H9 (cell line): ENCODE measurements at regions not wholly inside any gene's neighbourhood (a gene's known extent, or its start where the extent isn't known, plus 50 kb on each side); places are given as distances from the start of the nearest gene placed in this dataset.

Source experiments
- DNase-seq: peaks from one replicate; pipeline ENCODE4 v3.0.0-alpha.2; 2017
- H2AFZ ChIP-seq: one replicate; pipeline ENCODE4 v1.6.1; 2013; ENCODE audit warnings: mild to moderate bottlenecking, low read length, control low read depth, moderate library complexity
- H2AK5ac ChIP-seq: 2 replicates; pipeline ENCODE4 v1.6.1; 2013; ENCODE audit warnings: low read length, control low read depth, mixed read lengths; ENCODE audit not compliant: insufficient read length
- H2BK120ac ChIP-seq: one replicate; pipeline ENCODE4 v1.6.1; 2013; ENCODE audit warnings: low read depth, mild to moderate bottlenecking, low read length, control low read depth, inconsistent platforms; ENCODE audit not compliant: poor library complexity, severe bottlenecking
- H2BK12ac ChIP-seq: 2 replicates; pipeline ENCODE4 v1.6.1; 2013; ENCODE audit warnings: low read length, control low read depth, mixed read lengths, low read depth; ENCODE audit not compliant: insufficient read length
- H2BK15ac ChIP-seq: 2 replicates; pipeline ENCODE4 v1.6.1; 2013; ENCODE audit warnings: low read depth, low read length, control low read depth
- H2BK20ac ChIP-seq: one replicate; pipeline ENCODE4 v1.6.1; 2013; ENCODE audit warnings: low read depth, mild to moderate bottlenecking, low read length, control low read depth, inconsistent platforms; ENCODE audit not compliant: poor library complexity, severe bottlenecking
- H2BK5ac ChIP-seq: 2 replicates; pipeline ENCODE4 v1.6.1; 2013; ENCODE audit warnings: low read length, control low read depth, mixed read lengths; ENCODE audit not compliant: insufficient read length
- H3K14ac ChIP-seq: 2 replicates; pipeline ENCODE4 v1.6.1; 2013; ENCODE audit warnings: low read length, control low read depth; ENCODE audit not compliant: insufficient read depth
- H3K18ac ChIP-seq: 2 replicates; pipeline ENCODE4 v1.6.1; 2013; ENCODE audit warnings: low read depth, mild to moderate bottlenecking, mixed read lengths, low read length, control low read depth; ENCODE audit not compliant: insufficient read length
- H3K23ac ChIP-seq: 2 replicates; pipeline ENCODE4 v1.6.1; 2013; ENCODE audit warnings: low read length, control low read depth, mixed read lengths, low read depth; ENCODE audit not compliant: insufficient read length
- H3K23me2 ChIP-seq: 2 replicates; pipeline ENCODE4 v1.6.1; 2013; ENCODE audit warnings: low read depth, mild to moderate bottlenecking, mixed read lengths, low read length, control low read depth; ENCODE audit not compliant: insufficient read length, poor library complexity, severe bottlenecking
- H3K27ac ChIP-seq: 2 replicates; pipeline ENCODE4 v1.5.1; 2013; ENCODE audit warnings: low read length, control low read depth, mixed read lengths, low read depth; ENCODE audit not compliant: insufficient read length
- H3K27me3 ChIP-seq: 2 replicates; pipeline ENCODE4 v1.6.1; 2013; ENCODE audit warnings: low read length, control low read depth, inconsistent platforms; ENCODE audit not compliant: insufficient read depth
- H3K4ac ChIP-seq: 2 replicates; pipeline ENCODE4 v1.6.1; 2013; ENCODE audit warnings: low read depth, mild to moderate bottlenecking, control low read depth, inconsistent platforms, low read length, moderate library complexity
- H3K4me1 ChIP-seq: 2 replicates; pipeline ENCODE4 v1.6.1; 2013; ENCODE audit warnings: low read length, control low read depth, inconsistent platforms; ENCODE audit not compliant: insufficient read depth
- H3K4me2 ChIP-seq: 2 replicates; pipeline ENCODE4 v1.6.1; 2013; ENCODE audit warnings: low read length, control low read depth, mixed read lengths; ENCODE audit not compliant: insufficient read length, insufficient read depth
- H3K56ac ChIP-seq: 2 replicates; pipeline ENCODE4 v1.6.1; 2013; ENCODE audit warnings: low read depth, mild to moderate bottlenecking, mixed read lengths, low read length, control low read depth; ENCODE audit not compliant: insufficient read length
- H3K79me1 ChIP-seq: 2 replicates; pipeline ENCODE4 v1.6.1; 2013; ENCODE audit warnings: low read depth, mild to moderate bottlenecking, moderate library complexity, low read length, control low read depth, inconsistent platforms; ENCODE audit not compliant: insufficient read depth, poor library complexity, severe bottlenecking
- H3K79me2 ChIP-seq: 2 replicates; pipeline ENCODE4 v1.6.1; 2013; ENCODE audit warnings: low read length, control low read depth, inconsistent platforms; ENCODE audit not compliant: insufficient read depth
- H3K9ac ChIP-seq: 2 replicates; pipeline ENCODE4 v1.6.1; 2013; ENCODE audit warnings: low read length, control low read depth, mixed read lengths; ENCODE audit not compliant: insufficient read length; ENCODE audit errors: extremely low read depth
- H3K9me3 ChIP-seq: one replicate; pipeline ENCODE4 v1.6.1; 2013; ENCODE audit warnings: low read depth, low read length, inconsistent platforms; ENCODE audit not compliant: control insufficient read depth
- H3T11ph ChIP-seq: one replicate; pipeline ENCODE4 v1.6.1; 2013; ENCODE audit warnings: mild to moderate bottlenecking, low read length, control low read depth, inconsistent platforms
- H4K20me1 ChIP-seq: one replicate; pipeline ENCODE4 v1.6.1; 2013; ENCODE audit not compliant: control insufficient read depth, insufficient read length, insufficient read depth
- H4K5ac ChIP-seq: 2 replicates; pipeline ENCODE4 v1.6.1; 2013; ENCODE audit warnings: low read depth, mild to moderate bottlenecking, mixed read lengths, low read length, control low read depth; ENCODE audit not compliant: insufficient read length
- H4K8ac ChIP-seq: replicated peaks from 2 replicates; pipeline ENCODE4 v1.6.1; 2013; ENCODE audit warnings: low read length, control low read depth, mixed read lengths, low read depth; ENCODE audit not compliant: insufficient read length
- H4K91ac ChIP-seq: 2 replicates; pipeline ENCODE4 v1.6.1; 2013; ENCODE audit warnings: low read depth, mild to moderate bottlenecking, moderate library complexity, mixed read lengths, low read length, control low read depth; ENCODE audit not compliant: insufficient read length
- H3K27ac Mint-ChIP-seq, 3 experiments: 2 replicates in 2 of 3; 3 replicates in 1 of 3; pipeline ENCODE4 v1.8.0; 2020 to 2021; ENCODE audit warnings: mixed read lengths in 3 of 3, mild to moderate bottlenecking in 1 of 3, moderate library complexity in 1 of 3
- H3K27me3 Mint-ChIP-seq: 2 replicates; pipeline ENCODE4 v1.8.0; 2021; ENCODE audit warnings: low read depth, mild to moderate bottlenecking, moderate library complexity, mixed read lengths
- H3K36me3 Mint-ChIP-seq, 3 experiments: 2 replicates in 2 of 3; 3 replicates in 1 of 3; pipeline ENCODE4 v1.8.0; 2020 to 2021; ENCODE audit warnings: low read depth in 3 of 3, mixed read lengths in 3 of 3; ENCODE audit not compliant: insufficient read depth in 1 of 3
- H3K4me1 Mint-ChIP-seq, 2 experiments: 2 replicates each; pipeline ENCODE4 v1.8.0; 2020; ENCODE audit warnings: mixed read lengths in 2 of 2
- H3K4me3 Mint-ChIP-seq, 2 experiments: 2 replicates in 1 of 2; 3 replicates in 1 of 2; pipeline ENCODE4 v1.8.0; 2020 to 2021; ENCODE audit warnings: mild to moderate bottlenecking in 2 of 2, mixed read lengths in 2 of 2, moderate library complexity in 1 of 2
- H3K9me3 Mint-ChIP-seq, 2 experiments: 2 replicates in 1 of 2; 3 replicates in 1 of 2; pipeline ENCODE4 v1.8.0; 2020; ENCODE audit warnings: mild to moderate bottlenecking in 2 of 2, mixed read lengths in 2 of 2, moderate library complexity in 1 of 2
- CTCF ChIP-seq: fragments of 200-600 bp; sonication (generic); conservative IDR thresholded peaks from 3 replicates; pipeline ENCODE4 v1.8.0; 2021; ENCODE audit warnings: antibody characterized with exemption, mild to moderate bottlenecking
- WGBS: extraction: QIAGEN DNeasy Blood & Tissue Kit; methylation state at CpG from one replicate; pipeline ENCODE4 v1.1.7; 2013; ENCODE audit warnings: missing lambda C conversion rate, low lambda C conversion rate, mixed read lengths; ENCODE audit not compliant: insufficient read length; ENCODE audit errors: extremely low coverage; 5-methylcytosine and 5-hydroxymethylcytosine counted together

- H3K4me3 Mint-ChIP-seq = no peak overlapping the region
- H2BK20ac ChIP-seq = no peak overlapping the region
These were observed 237.4 kb downstream of the OTUD1 start for GRCh38 chr10:23676296-23676695.

More at GRCh38 chr10:23676296-23676695, 237.4 kb downstream of the OTUD1 start:
- H3K14ac ChIP-seq = no peak overlapping the region
- H3K9me3 Mint-ChIP-seq = peaks cover 6 to 7% of the 10 kb centered on the region in 2 experiments
- no peaks in the 10 kb centered on the region for H3K79me2 ChIP-seq
- no CpG with 5 or more reads among the region's 2 CpGs for WGBS
- H3K23me2 ChIP-seq = no peaks in the 10 kb centered on the region
- H3K27me3 ChIP-seq = no peaks in the 10 kb centered on the region
- H3K18ac ChIP-seq = no peak overlapping the region
- no peak overlapping the region for H3T11ph ChIP-seq
- H2BK120ac ChIP-seq = no peak overlapping the region
- no peak overlapping the region for H4K91ac ChIP-seq
- no peak overlapping the region for H2BK15ac ChIP-seq
- peaks cover 36% of the 10 kb centered on the region for H3K27me3 Mint-ChIP-seq
- no peaks in the 10 kb centered on the region for H4K20me1 ChIP-seq
- H3K9me3 ChIP-seq = no peaks in the 10 kb centered on the region
- no peak overlapping the region for H4K8ac ChIP-seq
- no peak overlapping the region for H3K23ac ChIP-seq
- no peak overlapping the region for H2BK5ac ChIP-seq
- no peak overlapping the region for H2AFZ ChIP-seq
- H3K27ac Mint-ChIP-seq = no peak overlapping the region
- peaks cover 0 to 5% (median 2%) of the 10 kb centered on the region in 3 experiments; a peak in 3 of 7 replicates for H3K36me3 Mint-ChIP-seq
- no peak for DNase-seq
- H3K79me1 ChIP-seq = no peaks in the 10 kb centered on the region
- no peak overlapping the region for H3K56ac ChIP-seq
- H2BK12ac ChIP-seq = no peak overlapping the region
- H3K4ac ChIP-seq = no peak overlapping the region
- H3K4me1 Mint-ChIP-seq = peaks cover 8 to 11% of the 10 kb centered on the region in 2 experiments; a peak in 3 of 4 replicates
- H3K27ac ChIP-seq = no peak overlapping the region
- H2AK5ac ChIP-seq = no peak overlapping the region
- TF ChIP-seq CTCF = no peak
- H3K4me2 ChIP-seq = no peak overlapping the region
- H4K5ac ChIP-seq = no peak overlapping the region
- no peak overlapping the region for H3K9ac ChIP-seq
- H3K4me1 ChIP-seq = no peaks in the 10 kb centered on the region
